Amniotic stem cell (primary cell): ENCODE measurements at regions not wholly inside any gene's neighbourhood (a gene's known extent, or its start where the extent isn't known, plus 50 kb on each side); places are given as distances from the start of the nearest gene placed in this dataset.

Experiments used
- DNase-seq: peaks from one replicate; lab custom pipeline; 2025; lab: John Stamatoyannopoulos, UW

- no peak for DNase-seq
Observed at GRCh38 chr12:68451261-68452077, 119.3 kb upstream of the MDM1 start.

GRCh38 chr12:68452078-68452715, 120.0 kb upstream of the MDM1 start:
- DNase-seq: no peak

- DNase-seq: no peak
Observed at GRCh38 chr12:68453278-68453677, 121.1 kb upstream of the MDM1 start.

GRCh38 chr12:68453876-68454275, 121.7 kb upstream of the MDM1 start:
- DNase-seq: no peak

GRCh38 chr12:68454892-68455291, 122.7 kb upstream of the MDM1 start:
- no peak for DNase-seq

GRCh38 chr12:68455691-68456345, 123.7 kb upstream of the MDM1 start:
- DNase-seq: no peak

GRCh38 chr12:68458866-68459265, 126.7 kb upstream of the MDM1 start:
- DNase-seq: no peak

GRCh38 chr12:68460236-68460635, 128.1 kb upstream of the MDM1 start:
- no peak for DNase-seq

GRCh38 chr12:68461645-68462044, 129.5 kb upstream of the MDM1 start:
- no peak for DNase-seq

- no peak for DNase-seq
Observed at GRCh38 chr12:68462803-68463202, 130.6 kb upstream of the MDM1 start.

GRCh38 chr12:68465227-68465626, 133.1 kb upstream of the MDM1 start:
- no peak for DNase-seq

GRCh38 chr12:68467514-68467913, 135.4 kb upstream of the MDM1 start:
- no peak for DNase-seq

GRCh38 chr12:68468036-68468435, 135.9 kb upstream of the MDM1 start:
- no peak for DNase-seq

GRCh38 chr12:68469113-68469512, 137.0 kb upstream of the MDM1 start:
- no peak for DNase-seq

GRCh38 chr12:68470664-68471328, 138.6 kb upstream of the MDM1 start:
- DNase-seq: no peak

GRCh38 chr12:68474467-68475204, 136.1 kb upstream of the RAP1B start:
- no peak for DNase-seq

GRCh38 chr12:68476794-68477193, 133.9 kb upstream of the RAP1B start:
- DNase-seq: no peak

- DNase-seq: no peak
Observed at GRCh38 chr12:68477261-68477772, 133.4 kb upstream of the RAP1B start.

- no peak for DNase-seq
Observed at GRCh38 chr12:68477906-68478305, 132.8 kb upstream of the RAP1B start.

- no peak for DNase-seq
Observed at GRCh38 chr12:68478516-68479260, 132.0 kb upstream of the RAP1B start.
